Forelimb muscle (tissue), 1 donor: ENCODE measurements at regions not wholly inside any gene's neighbourhood (a gene's known extent, or its start where the extent isn't known, plus 50 kb on each side); places are given as distances from the start of the nearest gene placed in this dataset.
"Not testable (repeated sequence)": the region's sequence is repeated elsewhere in the genome, so short reads cannot be mapped to it uniquely, and the experiment has no call there.

ENCODE experiments used
- DNase-seq: peaks from one replicate; pipeline ENCODE4 v3.0.0-alpha.2; 2013; ENCODE audit warnings: low read depth

- DNase-seq = no peak
Measured at GRCh38 chr15:35282965-35283496, 197.9 kb upstream of the NANOGP8 start.

DNA sequence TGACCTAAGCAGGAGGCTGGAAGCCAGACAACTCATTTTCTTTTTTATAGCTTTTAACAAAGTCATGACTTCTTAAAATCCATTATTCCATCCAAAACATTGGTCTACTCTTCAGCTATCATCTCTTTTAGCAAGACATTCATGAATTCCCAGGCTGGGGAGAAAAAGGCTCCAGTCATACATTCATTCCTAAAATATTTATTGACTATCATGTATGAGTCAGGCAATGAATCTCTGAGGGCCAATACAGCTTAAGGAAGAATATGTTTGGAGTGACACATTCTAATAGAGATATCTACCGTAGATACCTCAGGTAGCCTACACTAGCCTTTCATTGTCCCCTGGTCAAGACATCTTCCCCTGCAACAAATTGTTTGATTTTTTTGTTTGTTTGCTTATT is 196.4 kb upstream of the NANOGP8 start:
- no peak for DNase-seq

DNA sequence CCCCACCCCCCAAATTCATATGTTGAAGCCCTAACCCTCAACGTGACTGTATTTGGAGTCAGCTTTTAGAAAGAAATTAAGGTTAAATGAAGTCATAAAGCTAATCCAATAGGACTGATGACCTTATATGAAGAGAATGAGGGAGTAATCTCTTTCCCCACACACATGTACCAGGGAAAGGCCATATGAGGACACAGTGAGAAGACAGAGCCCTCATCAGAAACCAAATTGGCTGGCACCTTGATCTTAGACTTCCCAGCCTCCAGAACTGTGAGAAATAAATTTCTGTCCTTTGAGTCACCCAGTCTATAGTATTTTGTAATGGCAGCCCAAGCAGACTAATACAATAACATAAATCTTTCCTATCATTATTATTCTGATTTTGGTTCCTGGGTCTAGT is 194.7 kb upstream of the NANOGP8 start:
- no peak for DNase-seq

DNA sequence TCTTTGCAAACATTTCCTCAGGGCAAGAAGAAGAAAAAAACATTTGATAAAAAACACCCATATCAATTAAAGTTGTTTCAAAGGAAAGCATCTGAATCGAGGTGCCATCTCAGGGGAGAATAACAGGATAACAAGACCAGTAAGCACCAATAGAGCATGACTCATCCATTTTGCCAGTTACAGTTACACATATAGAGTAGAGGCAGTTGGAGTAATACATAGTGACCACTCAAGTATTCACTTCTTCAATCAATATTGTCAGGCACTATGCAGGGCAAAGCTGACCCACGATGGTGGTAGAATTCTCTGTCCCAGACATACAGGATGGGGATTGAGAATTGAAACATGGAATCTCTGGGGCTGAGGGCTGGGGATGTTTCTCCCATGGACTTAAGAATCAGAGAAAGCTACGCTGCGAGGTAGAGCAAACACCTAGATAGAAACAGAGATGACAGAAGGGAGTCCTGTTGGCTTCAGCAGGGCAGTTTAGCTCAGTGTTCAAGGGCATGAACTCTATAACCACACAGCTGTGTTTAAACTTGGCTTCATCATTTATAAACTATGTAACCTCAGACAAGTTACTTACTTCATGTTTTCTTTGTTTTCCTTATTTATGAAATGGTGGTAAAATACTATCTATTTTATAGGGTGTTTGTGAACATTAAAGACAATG is 186.4 kb upstream of the NANOGP8 start:
- DNase-seq = no peak

GRCh38 chr15:35260941-35261340 is 175.8 kb upstream of the NANOGP8 start:
- no peak for DNase-seq

- DNase-seq = not testable (repeated sequence)
Measured at GRCh38 chr15:35260274-35260673, 175.2 kb upstream of the NANOGP8 start.

DNA sequence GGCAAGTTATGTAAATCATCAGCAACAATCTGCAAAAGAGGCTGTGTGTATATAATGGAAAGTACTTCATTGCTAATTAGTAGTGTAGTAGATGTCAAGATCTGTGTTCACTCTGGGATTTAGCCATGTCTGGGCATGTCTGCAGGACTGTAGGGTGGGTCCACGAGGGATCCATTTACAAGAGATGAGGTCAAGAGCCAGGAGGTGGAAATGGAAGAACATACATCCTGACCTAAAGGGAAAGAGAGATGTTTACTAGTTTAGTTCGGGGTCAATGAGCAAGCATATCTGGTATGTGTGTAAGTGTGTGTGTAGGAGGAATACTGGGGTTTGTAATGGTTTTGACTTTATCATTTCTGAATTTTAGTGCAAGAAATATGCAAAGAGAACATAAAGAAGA is 171.5 kb upstream of the NANOGP8 start:
- no peak for DNase-seq

DNA sequence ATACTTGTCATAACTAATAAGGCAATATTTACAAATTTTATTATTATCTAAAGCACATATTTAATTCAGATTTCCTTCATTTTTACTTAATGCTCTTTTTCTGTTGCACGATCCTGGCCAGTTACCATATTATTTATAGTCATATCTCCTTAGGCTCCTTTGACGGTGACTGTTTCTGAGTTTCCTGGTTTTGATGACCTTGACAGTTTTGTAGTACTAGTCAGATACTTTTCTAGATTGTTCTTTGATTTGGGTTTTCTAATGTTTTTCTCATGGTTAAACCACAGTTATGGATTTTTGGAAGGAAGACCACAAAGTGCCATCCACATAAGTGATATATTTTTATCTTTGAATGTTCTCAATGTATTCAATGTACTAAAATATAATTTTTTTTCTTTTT is 171.0 kb upstream of the NANOGP8 start:
- no peak for DNase-seq

DNA sequence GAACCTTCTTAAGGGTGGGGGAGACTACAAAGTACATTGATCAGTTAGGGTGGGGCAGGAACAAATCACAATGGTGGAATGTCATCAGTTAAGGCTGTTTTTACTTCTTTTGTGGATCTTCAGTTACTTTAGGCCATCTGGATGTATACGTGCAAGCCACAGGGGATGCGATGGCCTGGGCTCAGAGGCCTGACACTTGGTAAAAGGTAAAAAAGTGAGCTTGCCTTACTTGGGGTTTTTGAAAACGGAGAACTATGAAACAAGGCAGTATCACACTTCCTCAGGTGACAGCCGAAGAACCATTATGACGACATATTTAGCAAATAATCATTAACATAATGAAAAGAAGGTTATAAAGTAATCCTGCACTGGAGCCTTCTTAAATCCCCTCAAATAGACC is 169.8 kb upstream of the NANOGP8 start:
- not testable (repeated sequence) for DNase-seq

DNA sequence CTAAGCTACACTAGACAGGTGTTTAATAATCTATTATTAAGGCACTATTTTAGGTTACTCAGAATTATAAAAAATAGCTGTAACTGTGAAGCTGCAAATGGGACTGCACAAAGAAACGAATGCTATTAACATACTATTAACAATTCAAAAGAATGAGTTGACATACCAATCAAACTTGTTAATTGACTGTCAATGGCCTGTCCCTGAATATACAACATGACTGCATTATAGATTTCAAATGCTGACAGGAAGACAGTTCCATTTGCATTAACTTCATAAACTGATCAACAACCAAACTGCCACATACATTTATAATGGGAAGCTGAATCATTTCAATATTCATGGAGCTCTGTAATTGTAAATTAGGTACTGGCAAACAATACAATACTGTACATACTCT is 169.0 kb upstream of the NANOGP8 start:
- no peak for DNase-seq

- DNase-seq = no peak
Measured at GRCh38 chr15:35252351-35252865, 167.3 kb upstream of the NANOGP8 start.

- DNase-seq = no peak
Measured at GRCh38 chr15:35247150-35247549, 162.1 kb upstream of the NANOGP8 start.

- no peak for DNase-seq
Measured at GRCh38 chr15:35246451-35246850, 161.4 kb upstream of the NANOGP8 start.

- DNase-seq = not testable (repeated sequence)
Measured at GRCh38 chr15:35245681-35246080, 160.6 kb upstream of the NANOGP8 start.

- DNase-seq = no peak
Measured at GRCh38 chr15:35244227-35244626, 159.1 kb upstream of the NANOGP8 start.

- no peak for DNase-seq
Measured at GRCh38 chr15:35243758-35244157, 158.7 kb upstream of the NANOGP8 start.

GRCh38 chr15:35239693-35240092 is 154.6 kb upstream of the NANOGP8 start:
- not testable (repeated sequence) for DNase-seq

DNA sequence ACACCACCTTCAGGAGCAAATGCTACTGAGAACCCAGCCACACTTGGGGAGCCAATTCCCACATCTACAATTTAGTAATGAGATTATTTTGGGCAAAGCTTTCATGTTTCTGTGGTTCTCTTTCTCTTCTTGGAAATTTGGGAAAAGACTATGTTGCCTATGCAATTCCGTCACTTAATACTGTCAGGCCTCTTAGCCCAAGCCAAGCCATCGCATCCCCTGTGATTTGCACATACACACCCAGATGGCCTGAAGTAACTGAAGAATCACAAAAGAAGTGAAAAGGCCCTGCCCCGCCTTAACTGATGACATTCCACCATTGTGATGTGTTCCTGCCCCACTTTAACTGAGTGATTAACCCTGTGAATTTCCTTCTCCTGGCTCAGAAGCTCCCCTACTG is 153.4 kb upstream of the NANOGP8 start:
- DNase-seq = not testable (repeated sequence)

DNA sequence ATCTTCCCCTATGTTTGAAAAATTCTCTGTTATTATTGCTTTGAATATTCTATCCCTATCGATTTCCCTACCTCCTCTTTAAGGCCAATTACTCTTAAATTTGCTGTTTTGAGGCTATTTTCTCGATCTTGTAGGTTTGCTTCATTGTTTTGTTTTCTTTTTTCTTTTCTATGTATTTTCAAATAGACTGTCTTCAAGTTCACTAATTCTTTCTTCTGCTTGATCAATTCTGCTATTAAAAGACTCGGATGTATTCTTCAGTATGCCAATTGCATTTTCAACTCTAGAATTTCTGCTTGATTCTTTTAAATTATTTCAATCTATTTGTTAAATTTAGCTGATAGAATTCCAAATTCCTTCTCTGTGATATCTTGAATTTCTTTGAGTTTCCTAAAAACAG is 144.0 kb upstream of the NANOGP8 start:
- DNase-seq = no peak

GRCh38 chr15:35218215-35218614 is 133.1 kb upstream of the NANOGP8 start:
- no peak for DNase-seq

- DNase-seq = no peak
Measured at GRCh38 chr15:35215093-35215492, 130.0 kb upstream of the NANOGP8 start.

DNA sequence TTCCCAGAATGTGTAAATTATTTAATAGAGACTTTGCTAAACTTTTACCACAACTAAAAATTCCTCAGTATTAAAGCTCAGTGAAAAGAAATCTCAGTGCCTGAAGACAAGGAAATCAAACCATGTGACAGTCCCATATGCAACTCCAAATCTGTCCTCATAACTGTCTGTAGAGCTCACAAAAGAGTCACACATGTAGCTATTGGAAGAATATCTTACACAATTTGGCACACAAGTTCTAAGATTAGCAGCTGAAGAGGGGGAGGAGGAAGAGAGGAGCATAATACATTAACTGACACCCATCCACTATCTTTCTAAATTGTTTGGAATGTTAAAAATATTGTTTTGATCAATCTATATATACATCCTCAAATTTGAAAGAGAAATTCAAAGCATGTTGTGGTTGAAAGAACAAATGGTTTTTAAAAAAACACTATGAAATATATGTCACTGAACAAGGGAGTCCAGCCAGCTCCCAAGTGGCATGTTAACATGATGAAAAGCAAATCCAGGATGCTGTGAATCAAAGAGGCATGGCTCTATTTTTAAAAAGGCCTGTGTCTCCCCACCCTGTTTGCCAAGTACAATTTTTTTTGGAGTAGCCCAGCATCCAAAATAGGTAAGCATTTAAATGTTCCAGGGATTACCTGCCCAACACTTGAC is 126.3 kb upstream of the NANOGP8 start:
- DNase-seq = no peak

DNA sequence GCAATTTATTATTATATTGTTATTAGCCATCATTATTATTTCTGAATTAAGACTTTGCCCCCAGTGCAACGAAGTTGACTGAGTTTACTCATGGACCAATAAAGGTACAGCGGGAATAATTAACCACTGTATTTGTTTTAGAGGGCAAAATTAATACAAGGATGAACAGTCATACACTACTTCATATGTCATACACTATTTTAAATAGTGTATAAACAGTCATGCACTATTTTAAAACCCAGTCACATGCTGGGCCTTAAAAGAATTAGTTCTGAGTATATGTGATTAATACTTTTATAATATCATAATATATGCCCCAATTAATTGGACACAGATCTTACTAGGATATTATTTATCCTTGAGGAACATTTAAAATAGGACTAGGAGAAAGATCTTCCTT is 125.3 kb upstream of the NANOGP8 start:
- DNase-seq = no peak
